HTR-8/SVneo (cell line): ENCODE measurements at regions not wholly inside any gene's neighbourhood (a gene's known extent, or its start where the extent isn't known, plus 50 kb on each side); places are given as distances from the start of the nearest gene placed in this dataset.

ENCODE experiments used
- DNase-seq: peaks from one replicate; pipeline ENCODE4 v3.0.0; 2011; ENCODE audit warnings: low spot score, mixed read lengths; ENCODE audit not compliant: insufficient read length
- FAIRE-seq: peaks from 2 replicates; lab custom pipeline; 2011; peaks lifted over from hg19 to GRCh38; lab: Jason Lieb, UNC

GRCh38 chr2:221103930-221104329, 468.2 kb downstream of the EPHA4 start:
- DNase-seq (no peak), FAIRE-seq (no peak)

GRCh38 chr2:221104361-221104811, 467.7 kb downstream of the EPHA4 start:
- no peak for FAIRE-seq

GRCh38 chr2:221106241-221106640, 465.9 kb downstream of the EPHA4 start:
- no peak for FAIRE-seq
- no peak for DNase-seq

More at GRCh38 chr2:221104361-221104811, 467.7 kb downstream of the EPHA4 start:
- no peak for DNase-seq

GRCh38 chr2:221107424-221107823, 464.7 kb downstream of the EPHA4 start:
- DNase-seq = no peak
- FAIRE-seq = no peak

- FAIRE-seq = no peak
- no peak for DNase-seq
Observed at GRCh38 chr2:221109552-221109951, 462.6 kb downstream of the EPHA4 start.

- DNase-seq (no peak), FAIRE-seq (no peak)
Observed at GRCh38 chr2:221111739-221112138, 460.4 kb downstream of the EPHA4 start.

GRCh38 chr2:221112744-221113143, 459.4 kb downstream of the EPHA4 start:
- DNase-seq = no peak
- no peak for FAIRE-seq

GRCh38 chr2:221115944-221116343, 456.2 kb downstream of the EPHA4 start:
- DNase-seq (no peak), FAIRE-seq (no peak)

GRCh38 chr2:221120643-221121042, 451.5 kb downstream of the EPHA4 start:
- FAIRE-seq = no peak
- DNase-seq = no peak

- FAIRE-seq (no peak), DNase-seq (no peak)
Observed at GRCh38 chr2:221123396-221123795, 448.7 kb downstream of the EPHA4 start.

GRCh38 chr2:221124532-221125240, 447.4 kb downstream of the EPHA4 start:
- no peak for DNase-seq

GRCh38 chr2:221125691-221126090, 446.4 kb downstream of the EPHA4 start:
- FAIRE-seq (no peak), DNase-seq (no peak)

More at GRCh38 chr2:221124532-221125240, 447.4 kb downstream of the EPHA4 start:
- FAIRE-seq = no peak

GRCh38 chr2:221129657-221130056, 442.4 kb downstream of the EPHA4 start:
- no peak for DNase-seq

GRCh38 chr2:221130431-221130830, 441.7 kb downstream of the EPHA4 start:
- FAIRE-seq (no peak), DNase-seq (no peak)

More at GRCh38 chr2:221129657-221130056, 442.4 kb downstream of the EPHA4 start:
- no peak for FAIRE-seq

GRCh38 chr2:221133941-221134340, 438.2 kb downstream of the EPHA4 start:
- FAIRE-seq (no peak), DNase-seq (no peak)

- DNase-seq = no peak
- FAIRE-seq = no peak
Observed at GRCh38 chr2:221134718-221135117, 437.4 kb downstream of the EPHA4 start.

- no peak for FAIRE-seq
- no peak for DNase-seq
Observed at GRCh38 chr2:221135699-221136098, 436.4 kb downstream of the EPHA4 start.

GRCh38 chr2:221137385-221137784, 434.7 kb downstream of the EPHA4 start:
- DNase-seq = no peak
- no peak for FAIRE-seq

- FAIRE-seq (no peak), DNase-seq (no peak)
Observed at GRCh38 chr2:221142341-221142740, 429.8 kb downstream of the EPHA4 start.

GRCh38 chr2:221143231-221143630, 428.9 kb downstream of the EPHA4 start:
- no peak for DNase-seq
- FAIRE-seq = no peak

- FAIRE-seq = no peak
- no peak for DNase-seq
Observed at GRCh38 chr2:221144909-221145308, 427.2 kb downstream of the EPHA4 start.

GRCh38 chr2:221145396-221145795, 426.7 kb downstream of the EPHA4 start:
- FAIRE-seq (no peak), DNase-seq (no peak)
